ENCODE measurements at regions not wholly inside any gene's neighbourhood (a gene's known extent, or its start where the extent isn't known, plus 50 kb on each side); places are given as distances from the start of the nearest gene placed in this dataset.
"Not testable (repeated sequence)": the region's sequence is repeated elsewhere in the genome, so short reads cannot be mapped to it uniquely, and the experiment has no call there.

DNA sequence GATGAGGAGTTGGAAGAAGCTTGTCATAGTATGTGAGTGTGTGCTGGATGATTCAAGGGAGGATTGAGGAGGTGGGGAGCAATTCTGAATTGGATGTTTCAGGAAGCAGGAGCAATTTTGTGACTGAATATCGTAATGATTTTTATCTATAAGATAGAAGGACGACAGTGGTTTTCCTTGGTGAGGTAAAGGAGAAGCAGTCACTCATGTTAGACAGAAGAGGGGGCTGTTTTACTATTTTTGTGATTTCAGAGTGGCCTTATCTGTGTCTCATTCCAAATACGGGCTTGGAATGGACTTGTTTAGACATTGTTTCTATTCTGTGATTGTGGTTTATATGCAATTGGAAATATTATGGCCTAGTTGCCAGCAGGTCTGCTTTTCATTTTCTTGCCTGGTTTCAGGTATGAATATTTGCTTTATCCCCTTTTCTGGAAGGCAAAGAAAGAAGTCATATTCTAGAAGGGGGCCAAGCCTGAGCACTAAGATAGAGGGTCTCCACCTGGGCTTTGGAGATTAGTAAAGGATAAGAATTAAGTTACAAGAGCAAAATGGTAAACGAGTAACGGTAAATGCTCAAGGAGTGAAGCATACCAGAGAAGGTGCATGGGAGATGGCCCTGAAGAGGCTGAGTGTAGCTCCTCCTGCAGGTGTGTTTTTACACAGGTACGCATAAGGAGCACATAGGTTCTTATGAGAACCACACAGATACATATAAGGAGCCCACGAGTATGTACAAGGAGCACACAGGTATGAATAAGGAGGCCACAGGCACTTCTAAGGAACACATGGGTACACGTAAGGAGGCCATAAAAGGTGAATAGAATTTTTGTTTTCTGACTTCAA is 124.6 kb upstream of the KCNAB1 start:
- no peak for DNase-seq

DNA sequence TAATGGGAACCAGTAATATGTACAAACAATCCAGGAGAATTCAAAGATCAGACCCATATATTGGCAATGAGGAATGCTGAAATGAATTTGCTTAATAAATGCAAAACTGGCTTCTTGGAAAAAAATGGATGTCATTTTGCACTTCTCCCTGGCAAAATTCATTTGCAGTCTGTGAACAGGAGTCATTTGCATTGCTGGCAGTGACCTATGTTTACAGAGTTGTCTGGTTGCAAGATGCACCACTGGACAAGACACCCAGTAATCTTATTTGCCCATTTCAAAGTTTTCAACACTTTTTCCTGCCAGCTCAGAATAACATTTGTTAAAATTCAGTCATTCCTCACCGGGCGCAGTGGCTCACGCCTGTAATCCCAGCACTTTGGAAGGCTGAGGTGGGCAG is 123.5 kb upstream of the KCNAB1 start:
- no peak for DNase-seq

DNA sequence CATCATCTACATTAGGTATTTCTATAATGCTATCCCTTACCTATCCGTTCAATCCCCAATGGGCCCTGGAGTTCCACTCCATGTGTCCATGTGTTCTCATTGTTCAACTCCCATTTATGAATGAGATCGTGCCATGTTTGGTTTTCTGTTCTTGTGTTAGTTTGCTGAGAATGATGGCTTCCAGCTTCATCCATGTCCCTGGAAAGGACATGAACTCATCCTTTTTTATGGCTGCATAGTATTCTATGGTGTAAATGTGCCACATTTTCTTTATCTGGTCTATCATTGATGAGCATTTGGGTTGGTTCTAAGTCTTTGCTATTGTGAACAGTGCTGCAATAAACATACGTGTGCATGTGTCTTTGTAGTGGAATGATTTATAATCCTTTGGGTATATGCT is 122.2 kb upstream of the KCNAB1 start:
- DNase-seq = not testable (repeated sequence)

DNA sequence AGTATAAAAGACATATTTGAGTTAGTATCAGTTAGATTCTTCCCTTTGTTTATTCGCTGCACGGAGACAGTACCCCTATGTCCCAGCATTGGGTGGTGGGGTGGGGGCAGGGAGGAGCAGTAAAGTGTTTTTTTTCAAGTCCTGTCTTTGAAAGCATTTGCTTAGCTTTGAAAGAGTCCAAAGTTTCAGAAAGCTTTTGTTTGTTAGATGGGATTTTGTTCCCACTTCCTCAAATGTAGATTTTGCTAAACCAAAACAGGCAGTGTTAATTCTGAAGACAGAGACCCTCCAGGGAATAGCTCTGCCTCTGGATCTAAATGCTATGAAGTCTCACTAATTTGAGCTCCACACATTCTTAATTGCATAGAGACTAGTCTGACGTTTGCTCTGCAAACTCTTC is 114.6 kb upstream of the KCNAB1 start:
- no peak for DNase-seq

DNA sequence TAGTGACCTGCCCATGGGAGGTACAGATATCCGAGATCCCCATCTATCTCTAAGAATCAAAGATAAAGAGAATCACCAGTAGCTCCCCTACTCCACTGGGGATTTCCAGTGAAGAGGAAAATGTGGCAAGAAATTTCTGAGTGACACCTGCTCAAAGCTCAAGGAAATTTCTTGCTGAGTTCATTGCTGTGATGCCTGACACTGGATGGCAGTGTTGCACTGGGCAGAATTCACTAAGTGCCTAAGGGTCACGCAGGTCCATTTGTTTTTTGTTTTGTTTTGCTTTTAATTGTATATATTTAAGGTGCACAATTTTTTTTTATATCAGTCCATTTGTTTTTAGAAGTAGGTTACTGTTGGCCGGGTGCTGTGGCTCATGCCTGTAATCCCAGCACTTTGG is 109.5 kb upstream of the KCNAB1 start:
- DNase-seq = no peak

DNA sequence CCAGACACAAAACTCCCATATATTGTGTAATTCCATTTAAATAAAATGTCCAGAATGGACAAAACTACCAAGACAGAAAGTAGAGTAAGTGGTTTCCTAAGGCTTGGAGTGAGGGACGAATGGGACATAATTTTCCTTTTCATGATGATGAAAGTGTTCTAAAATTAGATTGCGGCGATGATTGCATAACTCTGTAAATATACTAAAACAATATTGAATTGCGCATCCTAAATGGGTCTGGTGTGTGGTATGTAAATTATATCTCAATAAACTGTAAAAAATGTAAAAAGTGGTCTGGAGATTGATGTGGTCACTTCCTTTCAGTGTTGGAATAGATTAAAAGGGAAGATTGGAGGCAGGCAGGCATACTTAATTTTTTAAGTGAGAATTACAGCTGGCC is 105.9 kb upstream of the KCNAB1 start:
- DNase-seq = no peak

DNA sequence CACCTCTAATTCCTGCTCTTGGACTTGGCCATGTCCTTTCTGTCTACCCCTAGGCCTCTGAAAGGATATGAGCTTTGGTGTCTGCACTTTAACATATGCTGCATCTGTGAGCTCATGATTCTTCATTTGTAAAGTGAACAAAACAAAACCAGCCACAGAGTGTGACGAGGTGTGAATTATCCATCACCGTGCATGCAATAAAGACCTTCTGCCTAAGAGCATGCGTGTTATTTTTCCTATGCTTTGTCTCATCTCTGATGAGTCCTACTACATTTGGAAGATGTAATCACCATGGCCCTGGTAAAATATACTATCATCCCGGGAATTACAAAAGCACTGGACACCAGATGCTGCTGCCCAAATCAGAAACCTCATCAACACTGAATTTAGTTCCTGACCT is 103.5 kb upstream of the KCNAB1 start:
- no peak for DNase-seq

DNA sequence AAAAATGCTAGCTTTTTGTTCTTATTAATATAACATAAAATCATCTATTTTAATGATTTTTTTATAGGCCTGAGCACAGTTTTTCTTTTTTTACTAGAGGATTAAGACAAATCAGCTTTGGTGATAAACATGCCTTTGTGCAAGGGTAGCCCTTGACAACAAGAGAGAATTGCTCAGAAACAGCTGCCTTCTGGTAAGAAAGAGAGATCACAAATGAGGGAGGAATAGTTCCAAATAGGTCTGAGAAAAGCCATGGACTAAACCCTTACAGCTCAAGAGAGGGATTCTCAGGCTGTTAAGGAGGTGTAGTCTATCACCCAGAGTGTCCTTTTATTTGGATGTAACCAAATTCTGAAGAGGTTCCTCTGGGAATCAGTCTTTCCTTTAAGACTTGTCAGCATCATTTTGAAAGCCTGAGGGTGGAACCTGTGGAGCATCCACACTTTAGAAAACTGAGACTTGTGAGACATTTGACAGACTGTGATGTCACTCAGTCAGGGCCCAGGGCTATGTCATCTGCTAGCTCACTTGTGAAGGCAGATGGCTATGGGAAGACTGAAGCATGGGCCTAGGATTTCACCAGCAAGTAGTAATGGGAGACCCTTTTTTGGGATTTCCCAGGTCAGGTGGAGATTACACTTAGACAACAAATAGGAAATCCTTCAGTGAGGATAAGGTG is 102.9 kb upstream of the KCNAB1 start:
- no peak for DNase-seq

DNA sequence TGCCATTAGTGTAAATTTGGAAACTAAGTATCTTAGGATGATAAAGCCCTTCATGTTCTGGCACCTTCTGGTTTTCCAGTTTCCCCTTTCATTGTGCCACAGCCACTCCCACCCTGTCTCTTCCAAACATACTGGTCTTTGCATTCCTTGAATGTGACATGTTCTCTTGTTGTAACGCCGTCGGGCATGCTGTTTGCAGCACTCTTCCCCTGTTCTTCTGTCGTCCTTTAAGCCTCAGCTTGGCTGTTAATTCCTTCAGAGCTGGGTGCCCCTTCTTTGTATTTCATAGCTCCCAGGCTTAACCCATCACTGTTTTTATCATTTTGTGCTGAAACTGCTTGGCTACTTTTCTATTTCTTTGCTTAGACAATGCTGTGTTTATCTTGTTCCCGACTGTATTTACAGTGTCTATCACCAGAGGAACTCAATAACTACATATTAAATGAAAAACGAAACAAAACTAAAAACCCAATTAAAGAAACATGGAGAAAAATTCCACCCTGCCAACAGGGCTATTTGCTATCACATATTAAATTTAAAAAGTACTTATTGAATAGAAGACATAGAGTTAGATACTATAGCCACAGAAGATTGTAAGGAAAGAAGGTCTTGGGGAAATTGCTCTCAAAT is 95.4 kb upstream of the KCNAB1 start:
- DNase-seq = no peak

DNA sequence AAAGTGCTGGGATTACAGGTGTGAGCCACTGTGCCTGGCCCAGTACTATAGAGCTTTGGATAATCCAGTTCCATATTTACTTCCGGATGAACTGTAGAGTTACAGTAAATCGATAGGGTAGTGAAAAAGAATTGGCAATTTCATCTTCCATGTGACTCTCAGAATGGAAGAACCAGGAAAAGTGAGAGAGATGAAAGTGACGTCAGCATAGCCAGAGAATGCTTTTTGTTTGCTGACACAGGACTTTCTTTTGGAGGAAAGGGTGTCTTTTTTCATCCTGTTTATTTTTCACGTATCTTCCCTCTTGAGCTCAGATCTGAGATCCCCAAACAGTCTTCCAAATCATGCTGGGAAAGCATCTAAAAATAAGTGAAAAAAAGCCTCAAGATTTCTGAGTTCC is 91.2 kb upstream of the KCNAB1 start:
- no peak for DNase-seq

DNA sequence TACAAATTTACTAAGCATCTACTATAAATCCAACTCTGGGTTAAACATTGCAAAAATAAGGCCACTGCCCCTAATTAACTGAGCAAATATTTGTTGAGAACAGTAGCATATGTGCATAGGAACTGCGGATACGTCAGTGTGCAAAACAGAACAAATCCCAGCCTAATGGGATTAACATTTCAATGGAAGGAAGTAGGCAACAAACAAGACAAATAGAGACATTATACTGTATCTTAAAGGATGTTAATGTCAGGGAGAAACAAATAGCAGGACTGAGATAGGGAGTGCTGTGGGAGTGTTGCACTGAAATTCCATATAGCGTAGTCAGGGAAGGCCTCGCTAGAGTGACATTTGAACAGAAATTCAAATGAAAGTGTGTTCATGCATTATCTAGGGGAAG is 89.7 kb upstream of the KCNAB1 start:
- DNase-seq = no peak

DNA sequence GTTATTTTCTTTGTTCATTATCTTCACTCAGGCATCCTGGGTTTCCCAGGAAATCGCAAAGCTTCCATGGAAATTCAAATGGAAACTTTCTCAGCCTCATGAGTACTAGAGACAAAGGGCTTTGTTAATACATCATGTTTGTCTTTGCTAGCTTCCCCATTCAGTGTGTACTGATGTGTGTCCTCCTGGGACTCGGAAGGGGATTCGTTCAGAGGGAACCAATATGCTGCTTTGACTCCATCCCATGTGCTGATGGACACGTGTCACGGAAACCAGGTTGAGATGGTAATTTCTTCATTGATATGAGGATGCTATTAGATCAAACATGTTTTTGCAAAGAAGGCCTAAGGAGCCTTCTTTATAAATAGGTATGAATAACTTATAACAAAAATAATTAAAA is 87.0 kb upstream of the KCNAB1 start:
- DNase-seq = no peak

DNA sequence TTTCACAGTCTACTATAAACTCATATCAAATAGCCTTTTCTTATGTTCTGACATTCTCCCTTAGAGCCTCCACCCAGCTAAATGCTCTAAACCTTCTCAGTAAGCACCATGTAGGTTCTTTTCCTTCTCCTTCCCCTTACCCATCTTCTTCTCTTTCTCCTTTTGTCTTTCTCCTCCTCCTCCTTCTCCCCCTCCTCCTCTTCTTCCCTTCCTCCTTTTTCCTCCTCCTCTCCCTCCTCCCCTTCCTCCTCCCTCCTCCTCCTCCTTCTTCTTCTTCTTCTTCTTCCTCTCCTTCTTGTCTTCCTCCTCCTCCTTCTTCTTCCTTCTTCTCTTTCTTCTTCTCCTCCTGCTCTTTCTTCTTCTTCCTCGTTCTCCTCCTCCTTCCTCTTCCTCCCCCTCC is 85.2 kb upstream of the KCNAB1 start:
- DNase-seq = no peak

DNA sequence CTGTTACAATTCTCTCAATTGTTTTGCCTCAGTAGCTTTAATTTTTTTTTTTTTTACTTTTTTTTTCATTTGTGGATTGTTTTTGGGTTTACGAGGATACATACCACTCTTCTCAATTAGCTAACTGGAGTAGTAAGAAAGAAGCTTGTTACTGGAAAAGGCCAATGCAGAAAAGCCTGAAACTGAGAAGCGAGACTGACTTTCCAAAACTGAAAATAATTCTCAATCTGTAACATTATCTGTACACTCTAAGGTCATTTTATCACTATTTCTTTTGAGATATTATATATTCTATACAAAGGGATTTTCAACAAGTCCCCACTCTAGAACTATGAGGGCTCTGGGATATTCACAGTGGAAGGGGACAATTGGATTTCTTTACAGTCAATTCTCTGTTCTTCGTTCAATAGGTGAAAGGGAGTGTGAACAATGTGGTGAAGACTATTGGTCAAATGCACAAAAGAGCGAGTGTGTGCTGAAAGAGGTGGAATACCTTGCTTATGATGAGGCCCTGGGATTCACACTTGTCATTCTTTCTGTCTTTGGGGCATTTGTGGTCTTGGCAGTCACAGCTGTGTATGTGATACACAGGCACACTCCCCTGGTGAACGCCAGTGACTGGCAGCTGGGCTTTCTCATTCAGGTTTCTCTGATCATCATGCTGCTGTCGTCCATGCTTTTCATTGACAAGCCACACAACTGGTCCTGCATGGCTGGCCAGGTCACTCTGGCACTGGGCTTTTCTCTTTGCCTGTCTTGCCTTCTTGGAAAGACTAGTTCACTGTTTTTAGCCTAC is 83.9 kb upstream of the KCNAB1 start:
- DNase-seq = no peak

DNA sequence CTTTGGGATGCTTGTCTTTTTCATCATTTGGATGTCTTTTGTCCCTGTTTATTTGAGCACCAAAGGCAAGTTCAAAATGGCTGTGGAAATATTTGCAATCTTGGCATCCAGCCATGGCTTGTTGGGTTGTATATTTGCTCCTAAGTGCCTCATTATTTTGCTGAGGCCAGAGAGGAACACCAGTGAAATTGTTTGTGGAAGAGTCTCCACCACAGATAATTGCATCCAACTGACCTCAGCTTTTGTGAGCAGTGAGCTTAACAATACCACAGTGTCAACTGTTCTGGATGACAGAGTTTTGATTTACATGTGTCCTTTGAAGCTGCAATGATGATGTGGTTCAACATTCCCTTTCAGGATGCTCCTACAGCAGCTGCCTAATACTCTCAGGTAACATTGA is 83.0 kb upstream of the KCNAB1 start:
- no peak for DNase-seq

DNA sequence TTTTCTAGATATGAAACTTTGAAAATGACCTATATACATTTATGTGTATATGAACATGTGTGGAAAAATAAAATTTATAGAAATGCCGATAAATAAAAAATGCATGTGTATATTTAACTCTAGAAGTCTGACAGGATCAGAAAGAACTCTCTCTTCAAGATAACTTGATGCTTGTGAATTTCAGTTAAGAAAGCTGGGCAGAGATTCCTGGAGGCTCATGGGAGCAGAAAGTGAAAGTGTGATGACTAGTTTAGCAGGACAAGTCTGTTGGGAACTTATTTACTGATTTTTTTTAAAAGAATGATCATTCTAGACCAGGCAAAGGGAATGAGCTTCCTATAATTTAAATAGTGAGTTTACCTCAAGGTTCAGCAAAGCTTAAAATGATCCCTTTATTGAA is 81.5 kb upstream of the KCNAB1 start:
- no peak for DNase-seq

DNA sequence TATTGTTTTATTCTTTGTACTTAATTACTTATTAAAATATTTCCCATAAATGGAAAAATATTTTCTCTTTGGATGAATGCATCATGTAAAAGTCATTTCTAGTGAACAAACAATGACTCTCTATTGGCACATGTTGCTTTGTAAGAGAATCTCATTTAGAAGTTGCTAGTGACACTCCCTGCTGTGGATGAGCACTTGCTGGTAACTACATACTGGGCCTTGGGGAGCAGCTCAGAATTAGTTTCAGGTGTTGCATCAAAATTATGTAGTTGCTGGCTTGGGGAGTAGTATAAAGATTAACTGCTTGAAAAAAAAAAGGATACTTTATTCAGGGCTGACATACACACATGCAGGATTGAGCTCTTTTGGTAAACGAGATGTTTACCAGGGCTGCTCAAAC is 80.3 kb upstream of the KCNAB1 start:
- DNase-seq = no peak

DNA sequence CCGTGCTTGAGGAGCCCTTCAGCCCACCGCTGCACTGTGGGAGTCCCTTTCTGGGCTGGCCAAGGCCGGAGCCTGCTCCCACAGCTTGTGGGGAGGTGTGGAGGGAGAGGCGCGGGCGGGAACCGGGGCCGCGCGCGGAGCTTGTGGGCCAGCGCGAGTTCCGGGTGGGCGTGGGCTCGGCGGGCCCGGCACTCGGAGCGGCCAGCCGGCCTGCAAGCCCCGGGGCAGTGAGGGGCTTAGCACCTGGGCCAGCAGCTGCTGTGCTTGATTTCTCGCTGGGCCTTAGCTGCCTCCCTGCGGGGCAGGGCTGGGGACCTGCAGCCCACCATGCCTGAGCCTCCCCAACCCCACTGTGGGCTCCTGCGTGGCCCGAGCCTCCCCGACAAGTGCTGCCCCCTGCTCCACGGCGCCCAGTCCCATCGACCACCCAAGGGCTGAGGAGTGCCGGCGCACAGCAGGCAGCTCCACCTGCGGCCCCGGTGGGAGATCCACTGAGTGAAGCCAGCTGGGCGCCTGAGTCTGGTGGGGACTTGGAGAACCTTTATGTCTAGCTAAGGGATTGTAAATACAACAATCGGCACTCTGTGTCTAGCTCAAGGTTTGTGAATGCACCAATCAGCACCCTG is 79.0 kb upstream of the KCNAB1 start:
- DNase-seq = not testable (repeated sequence)

DNA sequence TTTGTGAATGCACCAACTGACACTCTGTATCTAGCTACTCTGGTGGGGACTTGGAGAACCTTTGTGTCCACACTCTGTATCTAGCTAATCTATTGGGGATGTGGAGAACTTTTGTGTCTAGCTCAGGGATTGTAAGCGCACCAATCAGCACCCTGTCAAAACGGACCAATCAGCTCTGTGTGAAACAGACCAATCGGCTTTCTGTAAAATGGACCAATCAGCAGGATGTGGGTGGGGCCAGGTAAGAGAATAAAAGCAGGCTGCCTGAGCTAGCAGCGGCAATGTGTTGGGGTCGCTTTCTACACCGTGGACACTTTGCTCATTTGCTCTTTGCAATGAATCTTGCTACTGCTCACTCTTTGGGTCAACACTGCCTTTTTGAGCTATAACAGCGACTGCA is 78.5 kb upstream of the KCNAB1 start:
- not testable (repeated sequence) for DNase-seq

DNA sequence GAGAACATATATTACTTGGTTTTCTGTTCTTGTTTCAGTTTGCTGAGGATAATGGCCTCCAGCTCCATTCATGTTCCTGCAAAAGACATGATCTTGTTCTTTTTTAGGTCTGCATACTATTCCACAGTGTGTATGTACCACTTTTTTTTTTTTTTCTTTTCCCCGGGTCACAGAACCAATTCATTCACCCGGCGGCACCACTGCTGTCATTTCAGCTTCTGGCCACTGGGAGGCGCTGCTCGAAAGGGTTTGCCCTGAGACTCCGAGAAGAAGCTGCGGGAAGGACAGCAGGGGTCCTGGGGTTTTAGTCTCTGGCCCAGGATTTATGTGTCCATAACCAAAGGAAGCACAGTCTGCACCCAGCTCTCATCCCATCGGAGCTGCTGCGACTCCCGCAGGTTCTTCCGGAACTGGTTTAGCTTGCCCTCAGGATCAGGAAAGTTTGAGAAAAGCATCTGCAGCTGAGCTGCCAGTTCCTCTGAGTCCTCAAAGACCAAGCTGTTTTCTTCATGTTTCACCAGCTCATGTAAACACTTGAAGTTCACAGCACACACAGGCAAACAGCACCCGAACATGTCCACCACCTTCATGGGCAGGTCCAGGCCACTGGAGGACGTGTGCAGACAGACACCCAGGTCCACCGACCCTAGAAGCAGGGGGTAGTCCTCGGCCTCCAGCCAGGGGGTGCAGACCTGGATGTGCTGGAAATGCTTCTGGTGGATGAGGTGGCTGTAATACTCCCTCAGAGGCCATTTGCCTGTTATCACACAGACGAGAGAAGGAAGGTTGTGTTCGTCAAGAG is 76.3 kb upstream of the KCNAB1 start:
- peak; percentile 26 to 30 for DNase-seq

DNA sequence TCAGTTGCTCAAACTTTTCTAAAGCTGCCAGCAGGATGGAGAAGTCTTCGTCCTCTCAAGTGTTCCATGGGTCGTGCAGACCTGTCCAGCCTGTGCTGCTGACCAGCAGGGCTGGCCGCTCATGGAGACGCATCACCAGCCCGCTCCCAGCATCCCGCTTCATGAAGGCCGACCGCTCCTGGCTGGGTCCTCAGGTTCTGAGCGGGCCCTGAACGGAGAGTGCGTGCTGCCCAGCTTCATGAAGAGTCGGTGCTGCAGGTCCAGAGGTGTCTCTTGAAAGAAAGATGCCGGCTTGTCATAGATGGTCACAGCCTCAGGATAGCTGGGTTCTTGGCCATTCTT is 75.8 kb upstream of the KCNAB1 start:
- no peak for DNase-seq

DNA sequence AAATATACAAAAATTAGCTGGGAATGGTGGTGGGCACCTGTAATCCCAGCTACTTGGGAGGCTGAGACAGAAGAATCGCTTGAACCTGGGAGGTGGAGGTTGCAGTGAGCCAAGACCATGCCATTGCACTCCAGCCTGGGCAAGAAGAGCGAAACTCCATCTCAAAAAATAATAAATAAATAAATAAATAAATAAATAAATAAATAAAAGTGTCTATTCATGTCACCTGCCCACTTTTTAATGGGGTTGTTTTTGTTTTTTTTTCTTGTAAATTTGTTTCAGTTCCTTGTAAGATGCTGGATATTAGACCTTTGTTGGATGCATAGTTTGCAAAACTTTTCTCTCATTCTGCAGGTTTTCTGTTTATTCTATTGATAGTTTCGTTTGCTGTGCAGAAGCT is 71.9 kb upstream of the KCNAB1 start:
- DNase-seq = not testable (repeated sequence)

Measured in stimulated activated CD4-positive, alpha-beta T cell treated with anti-CD3 and anti-CD28 coated beads, Interleukin-4, amount 100 ng/mL, for 4 hours (primary cell).